ENCODE measurements at regions not wholly inside any gene's neighbourhood (a gene's known extent, or its start where the extent isn't known, plus 50 kb on each side); places are given as distances from the start of the nearest gene placed in this dataset.

GRCh38 chr9:84481231-84481630 is 140.7 kb upstream of the SLC28A3 start:
- no peak for TF ChIP-seq ZNF274 (IDR thresholded peaks at IDR 0.05; ENCODE audit: borderline replicate concordance, extremely low read depth, low read length)
- no peak for TF ChIP-seq SIRT6 (IDR thresholded peaks at IDR 0.05; ENCODE audit: low read length)
- no peak for TF ChIP-seq EP300 (IDR thresholded peaks at IDR 0.05; ENCODE audit: borderline replicate concordance in 1 of 2, low read depth in 2 of 2, low read length in 2 of 2)
- TF ChIP-seq CTCF (IDR thresholded peaks at IDR 0.05; ENCODE audit: control extremely low read depth in 1 of 3, insufficient read depth in 1 of 3, low read depth in 1 of 3, low read length in 3 of 3) = no peak
- TF ChIP-seq RAD21 (IDR thresholded peaks at IDR 0.05 in 1 of 2, conservative IDR thresholded peaks at IDR 0.05 in 1 of 2; ENCODE audit: low read depth in 2 of 2, low read length in 2 of 2) = no peak
- no peak for TF ChIP-seq TAF7 (optimal IDR thresholded peaks at IDR 0.05; ENCODE audit: borderline replicate concordance, low read depth, low read length)
- TF ChIP-seq POLR2AphosphoS5 (IDR thresholded peaks at IDR 0.05; ENCODE audit: low read depth, low read length) = no peak
- TF ChIP-seq SUZ12 (IDR thresholded peaks at IDR 0.05; ENCODE audit: low read length) = no peak

Measured in H1 (cell line).